Transverse colon (tissue), 4 donors: ENCODE measurements at regions not wholly inside any gene's neighbourhood (a gene's known extent, or its start where the extent isn't known, plus 50 kb on each side); places are given as distances from the start of the nearest gene placed in this dataset.

Source experiments
- DNase-seq: peaks from one replicate; pipeline ENCODE4 v3.0.0-alpha.2; 2019
- H3K27ac ChIP-seq, 4 donors: fragments of 200-600 bp; sonication (generic); 2 replicates each; pipeline ENCODE4 v1.5.1; 2016 to 2018; ENCODE audit warnings: inconsistent platforms in 4 of 4
- H3K27me3 ChIP-seq: fragments of 200-600 bp; sonication (generic); 2 replicates; pipeline ENCODE4 v1.5.1; 2017; ENCODE audit warnings: inconsistent platforms
- H3K36me3 ChIP-seq, 4 donors: fragments of 200-600 bp; sonication (generic); 2 replicates each; pipeline ENCODE4 v1.5.1; 2017 to 2019; ENCODE audit warnings: inconsistent platforms in 4 of 4
- H3K4me1 ChIP-seq, 4 donors: fragments of 200-600 bp; sonication (generic); 2 replicates each; pipeline ENCODE4 v1.5.1; 2017 to 2020; ENCODE audit warnings: inconsistent platforms in 4 of 4
- H3K4me3 ChIP-seq, 4 donors: fragments of 200-600 bp; sonication (generic); 1 replicate in 1 of 4; 2 replicates in 3 of 4; pipeline versions ENCODE4 v1.5.1 to v1.6.1; 2017 to 2019; ENCODE audit warnings: inconsistent platforms in 4 of 4
- H3K9me3 ChIP-seq, 2 donors: fragments of 200-600 bp; sonication (generic); 2 replicates each; pipeline ENCODE4 v1.5.1; 2017 to 2019; ENCODE audit warnings: inconsistent platforms in 2 of 2
- EP300 ChIP-seq: sonication (generic); formaldehyde crosslinking; IDR thresholded peaks from one replicate; pipeline ENCODE4 v1.6.1; 2017; ENCODE audit warnings: antibody characterized with exemption, low read depth
- POLR2A ChIP-seq: fragments of 450-650 bp; IDR thresholded peaks from one replicate; pipeline ENCODE4 v1.6.1; 2016; ENCODE audit warnings: antibody characterized with exemption, mild to moderate bottlenecking, moderate library complexity
- POLR2AphosphoS5 ChIP-seq, 3 donors: sonication (generic); formaldehyde crosslinking; IDR thresholded peaks; one replicate each; pipeline ENCODE4 v1.6.1; 2016; ENCODE audit warnings: antibody characterized with exemption in 3 of 3
- WGBS, 2 donors: methylation state at CpG; one replicate each; pipeline ENCODE4 v1.1.5; 2018; ENCODE audit warnings: low coverage in 1 of 2; 5-methylcytosine and 5-hydroxymethylcytosine counted together
- in situ Hi-C, 4 donors: fragments of 200-750 bp; cut with MboI; loops; one replicate each; pipeline versions ENCODE4 v1.15.0 to v1.15.1; 2017; ENCODE audit warnings: low sequenced_read_pairs in 3 of 4, low pct_ligation_motif_present in 1 of 4, low pct_unique_long_range_greater_than_20kb in 1 of 4
- intact Hi-C: fragments of 100-400 bp; cut with DNase I; formaldehyde crosslinking; loops from one replicate; pipeline ENCODE4 v1.15.1; 2023; ENCODE audit warnings: low total_unique reads
- TF ChIP-seq, protein P1 (sequence below), 5 experiments: fragments of 200-600 bp in 3 of 5; fragments of 450-650 bp in 2 of 5; sonication (generic) in 3 of 5; IDR thresholded peaks; 1 replicate in 2 of 5; 2 replicates in 3 of 5; pipeline ENCODE4 v1.5.1; 2016 to 2017; ENCODE audit warnings: antibody characterized with exemption in 5 of 5, inconsistent platforms in 3 of 5, mild to moderate bottlenecking in 2 of 5, moderate library complexity in 1 of 5

DNA sequence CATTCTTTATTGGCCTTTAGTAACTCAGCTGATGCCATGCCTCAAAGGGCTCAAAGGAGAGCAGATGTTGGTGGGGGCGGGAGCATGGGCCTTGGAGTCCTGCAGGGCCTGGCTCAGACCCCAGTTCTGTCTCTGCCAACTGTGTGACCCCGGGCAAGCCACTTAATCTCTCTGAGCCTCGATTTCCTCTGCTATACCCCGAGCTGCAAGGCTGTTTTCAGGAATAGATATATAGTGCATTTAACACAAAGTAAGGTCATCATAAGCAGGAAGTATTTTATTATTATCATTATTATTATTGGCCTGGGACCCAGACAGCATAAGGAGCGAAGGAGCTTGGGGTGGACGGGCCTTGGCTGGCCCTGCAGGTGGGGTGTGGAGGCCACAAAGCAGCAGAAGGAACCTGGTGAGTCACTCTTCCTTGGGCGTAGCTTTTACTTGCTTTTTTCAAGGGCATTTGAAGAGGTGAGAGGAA, 162.7 kb downstream of the INHBB start:
- no peaks in the 10 kb centered on the region for H3K36me3 ChIP-seq
- H3K27ac ChIP-seq = no peak overlapping the region
- intact Hi-C loops = no loop called here
- H3K4me1 ChIP-seq = no peaks in the 10 kb centered on the region
- in situ Hi-C loops = no loop called here
- no peak overlapping the region for H3K4me3 ChIP-seq
- no peak for TF ChIP-seq POLR2A
- TF ChIP-seq, protein P1, sequence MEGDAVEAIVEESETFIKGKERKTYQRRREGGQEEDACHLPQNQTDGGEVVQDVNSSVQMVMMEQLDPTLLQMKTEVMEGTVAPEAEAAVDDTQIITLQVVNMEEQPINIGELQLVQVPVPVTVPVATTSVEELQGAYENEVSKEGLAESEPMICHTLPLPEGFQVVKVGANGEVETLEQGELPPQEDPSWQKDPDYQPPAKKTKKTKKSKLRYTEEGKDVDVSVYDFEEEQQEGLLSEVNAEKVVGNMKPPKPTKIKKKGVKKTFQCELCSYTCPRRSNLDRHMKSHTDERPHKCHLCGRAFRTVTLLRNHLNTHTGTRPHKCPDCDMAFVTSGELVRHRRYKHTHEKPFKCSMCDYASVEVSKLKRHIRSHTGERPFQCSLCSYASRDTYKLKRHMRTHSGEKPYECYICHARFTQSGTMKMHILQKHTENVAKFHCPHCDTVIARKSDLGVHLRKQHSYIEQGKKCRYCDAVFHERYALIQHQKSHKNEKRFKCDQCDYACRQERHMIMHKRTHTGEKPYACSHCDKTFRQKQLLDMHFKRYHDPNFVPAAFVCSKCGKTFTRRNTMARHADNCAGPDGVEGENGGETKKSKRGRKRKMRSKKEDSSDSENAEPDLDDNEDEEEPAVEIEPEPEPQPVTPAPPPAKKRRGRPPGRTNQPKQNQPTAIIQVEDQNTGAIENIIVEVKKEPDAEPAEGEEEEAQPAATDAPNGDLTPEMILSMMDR (IDR thresholded peaks at IDR 0.05) = no peak
- no peak for TF ChIP-seq EP300
- TF ChIP-seq POLR2AphosphoS5 (IDR thresholded peaks at IDR 0.05) = no peak
- H3K27me3 ChIP-seq = peaks cover 15% of the 10 kb centered on the region
- no peaks in the 10 kb centered on the region for H3K9me3 ChIP-seq
- 69 to 71% methylated on average over 7 of the region's 7 CpGs for WGBS, 2 donors
- no peak for DNase-seq

GRCh38 chr2:120509213-120509815, 163.4 kb downstream of the INHBB start:
- H3K4me3 ChIP-seq = no peak overlapping the region
- peaks cover 15% of the 10 kb centered on the region for H3K27me3 ChIP-seq
- in situ Hi-C loops (no loop called here), intact Hi-C loops (no loop called here)
- no peaks in the 10 kb centered on the region for H3K9me3 ChIP-seq
- H3K27ac ChIP-seq = no peak overlapping the region
- no peaks in the 10 kb centered on the region for H3K36me3 ChIP-seq
- 80 to 87% methylated on average over 1 to 14 of the region's 14 CpGs for WGBS, 2 donors
- no peaks in the 10 kb centered on the region for H3K4me1 ChIP-seq
- TF ChIP-seq POLR2AphosphoS5 (IDR thresholded peaks at IDR 0.05) (no peak), POLR2A (no peak), EP300 (no peak)
- TF ChIP-seq, protein P1 (IDR thresholded peaks at IDR 0.05) = no peak
- no peak for DNase-seq

GRCh38 chr2:120509991-120510735, 164.2 kb downstream of the INHBB start:
- Histone ChIP-seq H3K4me1 (no peaks in the 10 kb centered on the region), H3K4me3 (no peak overlapping the region), H3K36me3 (no peaks in the 10 kb centered on the region), H3K27me3 (peaks cover 15% of the 10 kb centered on the region), H3K9me3 (no peaks in the 10 kb centered on the region), H3K27ac (no peak overlapping the region)
- intact Hi-C loops = no loop called here
- DNase-seq = no peak
- TF ChIP-seq POLR2A (no peak), EP300 (no peak), POLR2AphosphoS5 (IDR thresholded peaks at IDR 0.05) (no peak)
- TF ChIP-seq, protein P1 (IDR thresholded peaks at IDR 0.05) = no peak
- WGBS, 2 donors = 88% methylated on average over 6 of the region's 10 CpGs; no CpG with 5 or more reads in 1 of the 2 donors
- in situ Hi-C loops = no loop called here

DNA sequence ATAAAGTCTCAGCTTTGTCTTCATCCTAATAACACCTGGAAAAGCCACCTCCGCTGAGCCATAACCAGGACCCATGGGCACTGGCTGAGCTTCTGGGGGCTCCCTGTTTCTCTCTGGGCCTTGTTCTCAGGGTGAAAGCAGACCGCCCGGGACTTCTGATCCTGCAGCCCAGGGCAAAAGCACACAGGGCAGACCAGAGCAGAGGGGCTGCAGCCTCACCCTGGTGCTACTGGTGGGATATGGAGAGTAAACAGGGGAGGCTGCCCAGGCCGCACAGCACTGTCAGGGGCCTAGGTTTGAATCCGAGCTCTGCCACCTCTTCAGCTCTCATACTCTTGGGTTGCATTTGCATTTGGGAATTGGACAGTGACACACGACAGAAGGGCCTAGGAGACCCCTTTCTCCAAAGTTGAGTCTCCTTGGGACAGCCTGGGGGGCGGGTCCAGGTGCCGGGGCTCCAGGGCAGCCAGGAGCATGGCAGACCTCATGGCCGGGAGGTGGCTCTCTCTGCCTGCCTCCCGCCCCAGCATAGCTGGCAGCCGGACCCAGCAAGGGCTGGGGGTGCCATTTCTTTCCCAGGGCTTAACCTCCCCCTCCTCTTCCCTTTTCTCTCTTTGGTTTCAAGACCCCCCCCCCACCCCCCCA, 164.9 kb downstream of the INHBB start:
- WGBS, 2 donors = 83 to 84% methylated on average over 2 to 11 of the region's 11 CpGs
- H3K9me3 ChIP-seq = no peaks in the 10 kb centered on the region
- intact Hi-C loops = no loop called here
- no peak for DNase-seq
- peaks cover 15% of the 10 kb centered on the region for H3K27me3 ChIP-seq
- no peak overlapping the region for H3K27ac ChIP-seq
- H3K4me1 ChIP-seq = no peaks in the 10 kb centered on the region
- no peak overlapping the region for H3K4me3 ChIP-seq
- in situ Hi-C loops = no loop called here
- no peak for TF ChIP-seq EP300
- TF ChIP-seq, protein P1 (IDR thresholded peaks at IDR 0.05) = no peak
- H3K36me3 ChIP-seq = no peaks in the 10 kb centered on the region
